Activated T-cell treated with anti-CD3 and anti-CD28 coated beads, Interleukin-2, amount 50 U/mL, for 24 hours (primary cell): ENCODE measurements at regions not wholly inside any gene's neighbourhood (a gene's known extent, or its start where the extent isn't known, plus 50 kb on each side); places are given as distances from the start of the nearest gene placed in this dataset.

ENCODE experiments used
- DNase-seq: peaks from one replicate; pipeline ENCODE4 v3.0.0-alpha.2; 2020
- H3K27ac Mint-ChIP-seq: 2 replicates; pipeline ENCODE4 v1.8.0; 2020; ENCODE audit warnings: mild to moderate bottlenecking, mixed read lengths
- H3K27me3 Mint-ChIP-seq: 2 replicates; pipeline ENCODE4 v1.8.0; 2020; ENCODE audit warnings: mixed read lengths
- H3K36me3 Mint-ChIP-seq: 2 replicates; pipeline ENCODE4 v1.8.0; 2020; ENCODE audit warnings: low read depth, mixed read lengths
- H3K4me1 Mint-ChIP-seq: 2 replicates; pipeline ENCODE4 v1.8.0; 2020; ENCODE audit warnings: low read depth, mixed read lengths
- H3K4me3 Mint-ChIP-seq: 2 replicates; pipeline ENCODE4 v1.8.0; 2020; ENCODE audit warnings: mild to moderate bottlenecking, moderate library complexity, mixed read lengths
- H3K9me3 Mint-ChIP-seq: 2 replicates; pipeline ENCODE4 v1.8.0; 2020; ENCODE audit warnings: mixed read lengths

DNA sequence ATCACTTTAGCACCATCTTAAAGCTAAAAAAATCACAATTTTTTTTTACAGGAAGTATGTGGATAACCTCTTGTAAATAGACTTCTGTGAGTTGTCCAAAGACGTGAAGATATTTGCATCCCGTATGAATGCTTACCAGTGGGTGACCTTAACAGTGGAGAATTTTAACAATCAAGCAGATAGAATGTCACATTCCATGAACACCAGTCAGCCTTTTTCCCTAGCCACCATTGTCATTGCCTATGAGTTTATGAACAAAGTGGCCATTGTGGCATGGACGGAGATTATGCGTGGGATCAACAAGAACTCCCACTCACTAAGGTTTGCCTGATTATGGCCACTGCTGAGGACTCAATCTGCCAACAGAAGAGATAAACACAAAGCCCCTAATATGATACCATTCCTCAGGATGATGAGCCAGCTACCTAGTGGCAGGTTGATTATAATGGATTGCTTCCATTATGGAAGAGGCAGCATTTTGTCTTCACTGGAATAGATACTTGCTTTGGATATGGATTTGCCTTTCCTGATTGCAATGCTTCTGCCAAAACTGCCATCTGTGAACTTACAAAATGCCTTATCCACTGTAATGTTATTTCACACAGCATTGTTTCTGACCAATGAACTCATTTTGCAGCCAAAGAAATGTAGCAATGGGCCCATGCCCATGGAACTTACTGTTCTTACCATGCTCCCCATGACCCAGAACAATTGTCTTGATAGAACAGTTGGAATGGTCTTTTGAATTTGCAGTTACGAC lies 830.9 kb upstream of the NDST4 start:
- no peak for DNase-seq
- Mint-ChIP-seq H3K4me1 (no peaks in the 10 kb centered on the region), H3K9me3 (no peaks in the 10 kb centered on the region), H3K36me3 (no peaks in the 10 kb centered on the region), H3K4me3 (no peak overlapping the region), H3K27ac (no peak overlapping the region), H3K27me3 (no peaks in the 10 kb centered on the region)

- Mint-ChIP-seq H3K4me3 (no peak overlapping the region), H3K36me3 (no peaks in the 10 kb centered on the region), H3K27ac (no peak overlapping the region), H3K4me1 (no peaks in the 10 kb centered on the region), H3K9me3 (peaks cover 2% of the 10 kb centered on the region), H3K27me3 (no peaks in the 10 kb centered on the region)
- no peak for DNase-seq
Observed at GRCh38 chr4:115938764-115939443, 825.5 kb upstream of the NDST4 start.

DNA sequence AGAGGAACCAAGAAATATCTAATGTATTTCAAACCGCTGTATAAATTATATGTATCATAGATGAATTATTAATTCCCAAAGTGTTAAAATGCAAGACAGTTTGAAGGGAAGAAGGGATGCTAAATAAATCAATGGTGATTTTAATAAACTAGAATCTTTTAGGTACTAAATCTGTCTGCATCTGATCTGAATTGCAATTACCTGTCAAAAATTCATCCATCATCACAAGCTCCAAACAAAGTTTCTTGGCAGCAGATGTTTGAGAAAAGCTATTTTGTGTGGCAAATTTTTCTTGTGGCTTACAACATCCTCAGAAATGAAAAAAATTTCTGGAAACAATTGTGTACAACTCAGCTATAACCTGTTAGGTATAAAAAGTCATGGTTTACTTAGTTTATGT lies 816.0 kb upstream of the NDST4 start:
- Mint-ChIP-seq H3K9me3 (no peaks in the 10 kb centered on the region), H3K27me3 (no peaks in the 10 kb centered on the region), H3K27ac (no peak overlapping the region), H3K36me3 (no peaks in the 10 kb centered on the region), H3K4me1 (no peaks in the 10 kb centered on the region), H3K4me3 (no peak overlapping the region)
- DNase-seq = no peak

- Mint-ChIP-seq H3K27me3 (no peaks in the 10 kb centered on the region), H3K36me3 (no peaks in the 10 kb centered on the region), H3K4me1 (no peaks in the 10 kb centered on the region), H3K9me3 (no peaks in the 10 kb centered on the region), H3K27ac (no peak overlapping the region), H3K4me3 (no peak overlapping the region)
- no peak for DNase-seq
Observed at GRCh38 chr4:115927382-115927781, 814.0 kb upstream of the NDST4 start.

- DNase-seq = no peak
- H3K9me3 Mint-ChIP-seq = peaks cover 3% of the 10 kb centered on the region
- H3K27me3 Mint-ChIP-seq = no peaks in the 10 kb centered on the region
- H3K27ac Mint-ChIP-seq = no peak overlapping the region
- H3K36me3 Mint-ChIP-seq = no peaks in the 10 kb centered on the region
- H3K4me3 Mint-ChIP-seq = no peak overlapping the region
- H3K4me1 Mint-ChIP-seq = no peaks in the 10 kb centered on the region
Observed at GRCh38 chr4:115923152-115923551, 809.7 kb upstream of the NDST4 start.

GRCh38 chr4:115920637-115921036 lies 807.2 kb upstream of the NDST4 start:
- Mint-ChIP-seq H3K27ac (no peak overlapping the region), H3K27me3 (no peaks in the 10 kb centered on the region), H3K4me3 (no peak overlapping the region), H3K4me1 (no peaks in the 10 kb centered on the region), H3K36me3 (no peaks in the 10 kb centered on the region), H3K9me3 (peaks cover 5% of the 10 kb centered on the region)
- no peak for DNase-seq

DNA sequence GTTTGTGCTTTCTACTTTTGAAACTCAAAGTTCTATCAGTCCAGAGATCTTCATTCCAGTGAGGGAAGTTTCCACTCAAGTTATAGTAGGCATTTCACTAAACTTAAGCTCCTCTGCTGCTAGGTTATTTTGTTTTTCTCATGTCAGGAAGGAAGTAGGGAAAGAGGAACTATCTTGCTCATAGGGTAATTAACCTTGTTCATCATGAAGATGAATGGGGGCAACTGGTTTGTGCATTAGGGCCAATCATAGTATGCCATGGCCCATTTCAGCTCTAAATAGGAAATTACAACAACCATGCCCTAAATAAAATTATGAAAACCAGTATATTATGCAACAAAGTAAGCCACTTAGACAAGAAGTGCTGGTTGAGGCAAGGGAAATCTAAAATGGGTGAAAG lies 804.7 kb upstream of the NDST4 start:
- no peak for DNase-seq
- H3K4me3 Mint-ChIP-seq = no peak overlapping the region
- H3K27ac Mint-ChIP-seq = no peak overlapping the region
- peaks cover 5% of the 10 kb centered on the region for H3K9me3 Mint-ChIP-seq
- H3K4me1 Mint-ChIP-seq = no peaks in the 10 kb centered on the region
- no peaks in the 10 kb centered on the region for H3K27me3 Mint-ChIP-seq
- no peaks in the 10 kb centered on the region for H3K36me3 Mint-ChIP-seq

GRCh38 chr4:115906428-115906827 lies 793.0 kb upstream of the NDST4 start:
- peaks cover 8% of the 10 kb centered on the region for H3K9me3 Mint-ChIP-seq
- no peaks in the 10 kb centered on the region for H3K36me3 Mint-ChIP-seq
- no peak overlapping the region for H3K4me3 Mint-ChIP-seq
- H3K4me1 Mint-ChIP-seq = no peaks in the 10 kb centered on the region
- no peak overlapping the region for H3K27ac Mint-ChIP-seq
- no peaks in the 10 kb centered on the region for H3K27me3 Mint-ChIP-seq
- no peak for DNase-seq

GRCh38 chr4:115883847-115884246 lies 770.4 kb upstream of the NDST4 start:
- Mint-ChIP-seq H3K36me3 (no peaks in the 10 kb centered on the region), H3K4me3 (no peak overlapping the region), H3K4me1 (no peaks in the 10 kb centered on the region), H3K27me3 (no peaks in the 10 kb centered on the region), H3K9me3 (no peaks in the 10 kb centered on the region), H3K27ac (no peak overlapping the region)
- no peak for DNase-seq

GRCh38 chr4:115883231-115883630 lies 769.8 kb upstream of the NDST4 start:
- H3K27me3 Mint-ChIP-seq = no peaks in the 10 kb centered on the region
- H3K27ac Mint-ChIP-seq = no peak overlapping the region
- H3K9me3 Mint-ChIP-seq = no peaks in the 10 kb centered on the region
- H3K4me3 Mint-ChIP-seq = no peak overlapping the region
- H3K36me3 Mint-ChIP-seq = no peaks in the 10 kb centered on the region
- H3K4me1 Mint-ChIP-seq = no peaks in the 10 kb centered on the region
- no peak for DNase-seq

- Mint-ChIP-seq H3K27ac (no peak overlapping the region), H3K4me3 (no peak overlapping the region), H3K9me3 (no peaks in the 10 kb centered on the region), H3K27me3 (no peaks in the 10 kb centered on the region), H3K36me3 (no peaks in the 10 kb centered on the region), H3K4me1 (no peaks in the 10 kb centered on the region)
- no peak for DNase-seq
Observed at GRCh38 chr4:115873048-115873447, 759.6 kb upstream of the NDST4 start.

DNA sequence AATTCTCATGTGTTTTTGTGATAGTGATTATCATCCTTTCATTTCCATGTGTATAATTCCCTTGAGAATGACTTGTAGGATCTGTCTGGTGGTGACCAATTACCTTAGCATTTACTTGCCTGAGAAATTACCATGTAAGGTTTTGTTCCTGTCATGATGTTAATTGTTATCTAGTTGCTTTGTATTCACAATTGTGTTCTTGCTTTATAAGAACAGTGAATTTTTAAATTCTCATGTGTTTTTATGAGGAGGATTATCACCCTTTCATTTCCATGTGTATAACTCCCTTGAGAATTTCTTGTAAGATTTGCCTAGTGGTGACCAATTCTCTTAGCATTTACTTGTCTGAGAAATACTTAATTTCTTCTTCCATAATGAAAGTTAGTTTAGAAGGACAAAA lies 758.2 kb upstream of the NDST4 start:
- Mint-ChIP-seq H3K9me3 (no peaks in the 10 kb centered on the region), H3K4me1 (no peaks in the 10 kb centered on the region), H3K4me3 (no peak overlapping the region), H3K36me3 (no peaks in the 10 kb centered on the region), H3K27me3 (no peaks in the 10 kb centered on the region), H3K27ac (no peak overlapping the region)
- DNase-seq = no peak

DNA sequence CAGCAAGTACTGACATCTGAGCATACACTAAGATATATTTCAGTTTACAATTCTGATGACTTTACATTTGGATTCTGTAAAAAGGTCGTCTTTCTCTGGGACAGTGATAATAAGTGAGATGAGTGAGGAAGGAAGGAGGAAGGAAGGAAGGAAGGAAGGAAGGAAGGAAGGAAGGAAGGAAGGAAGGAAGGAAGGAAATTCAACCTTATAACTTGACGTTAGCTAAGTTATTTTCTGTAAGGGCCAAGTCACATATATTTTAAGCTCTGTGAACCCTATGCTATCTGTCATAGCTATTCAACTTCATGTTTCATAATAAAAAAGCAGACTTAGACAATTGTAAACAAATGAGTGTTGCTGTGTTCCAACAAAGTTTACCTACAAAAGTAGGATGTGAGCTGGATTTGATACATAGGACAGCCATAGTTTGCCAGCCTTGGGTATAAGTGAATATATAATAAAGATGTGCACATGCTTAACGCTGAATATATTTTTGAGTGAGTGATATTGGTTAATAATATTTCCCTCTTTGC lies 753.0 kb upstream of the NDST4 start:
- H3K4me3 Mint-ChIP-seq = no peak overlapping the region
- H3K9me3 Mint-ChIP-seq = peaks cover 2% of the 10 kb centered on the region
- DNase-seq = no peak
- H3K27me3 Mint-ChIP-seq = no peaks in the 10 kb centered on the region
- no peaks in the 10 kb centered on the region for H3K4me1 Mint-ChIP-seq
- H3K36me3 Mint-ChIP-seq = no peaks in the 10 kb centered on the region
- H3K27ac Mint-ChIP-seq = no peak overlapping the region

DNA sequence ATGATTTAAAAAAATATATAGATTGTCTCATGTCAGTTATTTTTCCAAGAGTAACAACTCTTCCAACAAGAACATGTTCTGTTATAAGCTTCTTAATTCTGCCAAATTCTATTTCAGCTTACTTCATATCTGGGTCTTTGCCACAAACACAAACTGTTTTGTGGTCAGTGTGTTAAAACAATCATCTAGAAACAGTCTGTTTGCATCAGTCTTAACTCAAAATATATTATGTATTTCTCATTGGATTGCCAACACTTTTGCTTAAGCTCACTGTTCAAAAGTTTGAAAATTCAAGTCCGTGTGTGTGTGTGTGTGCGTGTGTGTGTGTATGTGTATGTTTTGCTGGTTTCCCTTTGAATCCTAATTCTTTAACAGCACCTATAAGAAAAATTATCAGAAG lies 752.3 kb upstream of the NDST4 start:
- Mint-ChIP-seq H3K27me3 (no peaks in the 10 kb centered on the region), H3K36me3 (no peaks in the 10 kb centered on the region), H3K4me3 (no peak overlapping the region), H3K27ac (no peak overlapping the region), H3K9me3 (peaks cover 2% of the 10 kb centered on the region), H3K4me1 (no peaks in the 10 kb centered on the region)
- no peak for DNase-seq

DNA sequence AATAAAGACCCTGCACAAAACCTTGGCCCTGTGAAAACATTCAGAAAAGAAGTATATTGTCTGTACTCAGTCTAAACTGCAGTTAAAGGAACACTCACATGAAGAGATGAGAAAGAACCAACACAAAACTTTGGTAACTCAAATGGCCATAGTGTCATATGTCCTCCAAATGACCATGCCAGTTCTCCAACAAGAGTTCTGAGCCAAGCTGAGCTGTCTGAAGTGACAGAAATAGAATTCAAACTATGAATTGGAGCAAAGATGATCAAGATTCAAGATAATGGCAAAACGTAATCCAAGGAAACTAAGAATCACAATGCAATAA lies 739.3 kb upstream of the NDST4 start:
- H3K27me3 Mint-ChIP-seq = no peaks in the 10 kb centered on the region
- H3K4me3 Mint-ChIP-seq = no peak overlapping the region
- no peak for DNase-seq
- H3K36me3 Mint-ChIP-seq = no peaks in the 10 kb centered on the region
- no peak overlapping the region for H3K27ac Mint-ChIP-seq
- H3K4me1 Mint-ChIP-seq = no peaks in the 10 kb centered on the region
- peaks cover 6% of the 10 kb centered on the region for H3K9me3 Mint-ChIP-seq
